ENCODE measurements at regions not wholly inside any gene's neighbourhood (a gene's known extent, or its start where the extent isn't known, plus 50 kb on each side); places are given as distances from the start of the nearest gene placed in this dataset.

DNA sequence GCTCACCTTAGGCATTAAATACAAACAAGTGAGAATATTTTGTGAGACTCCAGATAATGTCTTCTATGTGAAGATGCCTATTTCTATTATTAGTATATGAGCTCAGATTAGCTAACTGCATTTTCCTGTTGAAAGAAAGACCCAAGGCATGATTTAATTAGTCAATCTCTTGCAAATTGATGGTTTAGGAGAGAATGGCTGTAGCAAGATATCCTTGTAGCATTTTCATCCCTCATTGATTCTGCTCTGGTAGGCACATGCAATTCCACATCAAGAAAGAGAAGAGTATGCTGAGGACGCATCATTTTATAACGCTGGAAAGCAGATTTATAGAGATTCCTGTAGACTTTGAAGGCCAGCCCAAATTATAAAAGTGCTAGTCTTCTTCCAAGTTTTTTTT lies 332.0 kb downstream of the SOX11 start:
- TF ChIP-seq POLR2A (IDR thresholded peaks at IDR 0.05; ENCODE audit: extremely low read depth, insufficient read length) (no peak), MYC (IDR thresholded peaks at IDR 0.05; ENCODE audit: low read depth, low read length) (no peak)
- TF ChIP-seq, protein P1, sequence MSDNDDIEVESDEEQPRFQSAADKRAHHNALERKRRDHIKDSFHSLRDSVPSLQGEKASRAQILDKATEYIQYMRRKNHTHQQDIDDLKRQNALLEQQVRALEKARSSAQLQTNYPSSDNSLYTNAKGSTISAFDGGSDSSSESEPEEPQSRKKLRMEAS (IDR thresholded peaks at IDR 0.05; ENCODE audit: low read depth, low read length), result no peak
- TF ChIP-seq, protein P2, sequence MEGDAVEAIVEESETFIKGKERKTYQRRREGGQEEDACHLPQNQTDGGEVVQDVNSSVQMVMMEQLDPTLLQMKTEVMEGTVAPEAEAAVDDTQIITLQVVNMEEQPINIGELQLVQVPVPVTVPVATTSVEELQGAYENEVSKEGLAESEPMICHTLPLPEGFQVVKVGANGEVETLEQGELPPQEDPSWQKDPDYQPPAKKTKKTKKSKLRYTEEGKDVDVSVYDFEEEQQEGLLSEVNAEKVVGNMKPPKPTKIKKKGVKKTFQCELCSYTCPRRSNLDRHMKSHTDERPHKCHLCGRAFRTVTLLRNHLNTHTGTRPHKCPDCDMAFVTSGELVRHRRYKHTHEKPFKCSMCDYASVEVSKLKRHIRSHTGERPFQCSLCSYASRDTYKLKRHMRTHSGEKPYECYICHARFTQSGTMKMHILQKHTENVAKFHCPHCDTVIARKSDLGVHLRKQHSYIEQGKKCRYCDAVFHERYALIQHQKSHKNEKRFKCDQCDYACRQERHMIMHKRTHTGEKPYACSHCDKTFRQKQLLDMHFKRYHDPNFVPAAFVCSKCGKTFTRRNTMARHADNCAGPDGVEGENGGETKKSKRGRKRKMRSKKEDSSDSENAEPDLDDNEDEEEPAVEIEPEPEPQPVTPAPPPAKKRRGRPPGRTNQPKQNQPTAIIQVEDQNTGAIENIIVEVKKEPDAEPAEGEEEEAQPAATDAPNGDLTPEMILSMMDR (IDR thresholded peaks at IDR 0.05; ENCODE audit: low read depth, low read length), result no peak

DNA sequence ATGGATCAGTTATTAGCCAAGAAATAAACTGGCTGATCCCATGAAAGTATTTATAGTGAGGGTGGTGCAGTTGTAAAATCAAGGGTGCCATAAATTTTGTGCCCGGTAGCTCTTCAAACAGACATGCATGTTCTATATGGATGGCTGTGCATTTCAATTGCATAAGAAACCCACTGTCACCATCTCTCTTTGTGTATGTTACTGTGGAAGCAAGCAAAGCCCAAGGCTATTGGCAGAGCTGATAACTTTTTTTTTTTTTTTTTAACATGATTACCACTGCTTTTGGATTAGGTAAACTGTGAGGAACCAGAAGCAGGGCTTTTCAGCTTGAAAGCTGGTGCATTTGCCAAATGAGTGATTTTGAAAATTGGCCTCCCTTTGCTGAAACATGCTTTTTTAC lies 332.6 kb downstream of the SOX11 start:
- TF ChIP-seq, protein P2 (IDR thresholded peaks at IDR 0.05; ENCODE audit: low read depth, low read length), result no peak
- TF ChIP-seq, protein P1 (IDR thresholded peaks at IDR 0.05; ENCODE audit: low read depth, low read length), result no peak
- TF ChIP-seq POLR2A (IDR thresholded peaks at IDR 0.05; ENCODE audit: extremely low read depth, insufficient read length) (no peak), MYC (IDR thresholded peaks at IDR 0.05; ENCODE audit: low read depth, low read length) (no peak)
- DNase-seq (ENCODE audit: low read depth), result no peak

More for the DNA sequence above, 332.0 kb downstream of the SOX11 start:
- no peak overlapping the region for H3K4me3 ChIP-seq (ENCODE audit: low read depth, low read length)
- DNase-seq (ENCODE audit: low read depth), result no peak

DNA sequence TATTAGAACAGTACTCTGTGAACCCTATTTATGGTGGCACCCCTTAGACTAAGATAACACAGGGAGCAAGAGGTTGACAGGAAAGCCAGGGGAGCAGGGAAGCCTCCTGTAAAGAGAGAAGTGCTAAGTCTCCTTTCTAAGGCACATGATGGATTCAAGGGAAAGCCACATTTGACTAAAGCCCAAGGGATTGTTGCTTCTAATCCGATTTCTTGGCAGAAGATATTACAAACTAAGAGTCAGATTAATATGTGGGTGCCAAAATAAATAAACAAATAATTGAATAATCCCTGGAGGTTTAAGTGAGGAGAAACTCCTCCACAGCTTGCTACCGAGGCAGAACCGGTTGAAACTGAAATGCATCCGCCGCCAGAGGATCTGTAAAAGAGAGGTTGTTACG lies 333.2 kb downstream of the SOX11 start:
- TF ChIP-seq, protein P2 (IDR thresholded peaks at IDR 0.05; ENCODE audit: low read depth, low read length), result no peak
- TF ChIP-seq, protein P1 (IDR thresholded peaks at IDR 0.05; ENCODE audit: low read depth, low read length), result no peak
- TF ChIP-seq POLR2A (IDR thresholded peaks at IDR 0.05; ENCODE audit: extremely low read depth, insufficient read length) (no peak), MYC (IDR thresholded peaks at IDR 0.05; ENCODE audit: low read depth, low read length) (no peak)
- H3K4me3 ChIP-seq (ENCODE audit: low read depth, low read length), result no peak overlapping the region
- DNase-seq (ENCODE audit: low read depth), result no peak

More for the DNA sequence above, 332.6 kb downstream of the SOX11 start:
- no peak overlapping the region for H3K4me3 ChIP-seq (ENCODE audit: low read depth, low read length)

DNA sequence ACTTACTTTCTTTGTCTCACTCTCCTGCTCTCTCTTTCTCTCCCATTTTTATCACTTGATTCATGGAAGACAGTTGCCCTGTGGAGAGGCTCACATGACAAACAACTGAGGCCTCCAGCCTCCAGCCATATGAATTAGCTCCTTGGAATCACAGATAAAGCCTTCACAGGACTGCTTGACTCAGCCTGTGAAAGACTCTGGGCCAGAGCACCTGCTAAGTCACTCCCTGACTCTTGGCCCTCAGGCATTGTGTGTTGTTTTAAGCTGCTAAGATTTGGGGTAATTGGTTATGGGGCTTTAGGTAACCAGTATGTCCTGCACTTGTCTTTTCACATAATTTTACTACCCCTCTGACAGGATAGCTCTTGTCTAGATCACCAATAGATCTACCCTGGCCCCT lies 334.9 kb downstream of the SOX11 start:
- DNase-seq (ENCODE audit: low read depth), result no peak
- TF ChIP-seq, protein P1 (IDR thresholded peaks at IDR 0.05; ENCODE audit: low read depth, low read length), result no peak
- TF ChIP-seq POLR2A (IDR thresholded peaks at IDR 0.05; ENCODE audit: extremely low read depth, insufficient read length), result no peak
- TF ChIP-seq MYC (IDR thresholded peaks at IDR 0.05; ENCODE audit: low read depth, low read length), result no peak
- TF ChIP-seq, protein P2 (IDR thresholded peaks at IDR 0.05; ENCODE audit: low read depth, low read length), result no peak
- no peak overlapping the region for H3K4me3 ChIP-seq (ENCODE audit: low read depth, low read length)

DNA sequence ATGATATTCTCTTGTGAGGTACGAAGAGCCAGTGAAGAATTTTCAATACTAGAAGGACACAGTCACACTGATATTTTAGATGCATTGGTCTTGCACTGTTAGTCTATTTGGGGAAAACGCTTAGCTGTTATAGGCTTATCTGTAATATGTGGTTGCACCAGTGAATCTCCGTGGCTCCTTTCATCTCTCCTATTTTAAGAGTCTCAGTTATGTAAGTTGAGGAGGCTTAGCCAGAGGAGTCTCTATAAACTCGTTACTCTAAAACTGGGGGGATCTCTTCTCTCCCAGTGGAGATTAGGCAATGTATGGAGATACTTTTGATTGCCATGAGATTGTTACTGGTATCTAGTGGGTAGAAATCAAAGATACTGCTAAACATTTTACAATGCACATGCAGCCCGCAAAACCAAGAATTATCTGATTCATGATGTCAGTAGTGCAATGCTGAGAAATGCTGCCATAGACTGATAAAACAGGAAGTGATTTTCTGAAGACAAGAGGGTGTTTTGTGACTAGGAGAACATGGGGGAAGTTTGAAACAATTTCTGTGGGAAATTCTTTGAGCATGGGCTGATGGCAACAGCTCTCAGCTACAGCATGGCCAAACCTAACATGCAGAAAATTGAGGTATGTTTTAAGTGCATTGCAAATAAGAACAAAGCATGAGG lies 339.1 kb downstream of the SOX11 start:
- no peak for DNase-seq (ENCODE audit: low read depth)
- TF ChIP-seq POLR2A (IDR thresholded peaks at IDR 0.05; ENCODE audit: extremely low read depth, insufficient read length) (no peak), MYC (IDR thresholded peaks at IDR 0.05; ENCODE audit: low read depth, low read length) (no peak)
- TF ChIP-seq, protein P1 (IDR thresholded peaks at IDR 0.05; ENCODE audit: low read depth, low read length), result no peak
- TF ChIP-seq, protein P2 (IDR thresholded peaks at IDR 0.05; ENCODE audit: low read depth, low read length), result no peak
- H3K4me3 ChIP-seq (ENCODE audit: low read depth, low read length), result no peak overlapping the region
